ENCODE measurements at regions not wholly inside any gene's neighbourhood (a gene's known extent, or its start where the extent isn't known, plus 50 kb on each side); places are given as distances from the start of the nearest gene placed in this dataset.

DNA sequence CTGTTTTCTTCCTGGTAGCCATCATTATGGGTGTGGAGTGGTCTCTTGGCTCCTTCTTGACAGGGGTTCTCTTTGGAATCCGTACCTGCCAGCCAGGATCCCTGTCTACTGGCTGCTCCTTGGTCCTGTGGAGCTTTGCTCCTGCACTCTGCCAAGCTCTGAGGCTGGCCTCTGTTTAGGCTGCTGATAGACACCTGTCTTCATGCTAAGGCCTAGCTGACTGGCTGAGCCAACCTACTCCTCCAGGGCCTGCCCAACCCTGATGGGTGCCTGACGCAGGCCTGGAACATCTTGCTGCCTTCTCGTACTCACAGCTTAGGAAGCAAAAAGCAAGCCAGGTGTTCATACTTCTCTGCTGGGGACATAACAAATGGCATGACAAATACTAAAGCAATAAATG, 333.6 kb upstream of the ZNF32 start:
- no peak for TF ChIP-seq TAF1 (IDR thresholded peaks at IDR 0.05; ENCODE audit: borderline replicate concordance, insufficient read depth, low read length)
- TF ChIP-seq POLR2AphosphoS5 (IDR thresholded peaks at IDR 0.05; ENCODE audit: low read depth, low read length): no peak
- TF ChIP-seq, protein P1, sequence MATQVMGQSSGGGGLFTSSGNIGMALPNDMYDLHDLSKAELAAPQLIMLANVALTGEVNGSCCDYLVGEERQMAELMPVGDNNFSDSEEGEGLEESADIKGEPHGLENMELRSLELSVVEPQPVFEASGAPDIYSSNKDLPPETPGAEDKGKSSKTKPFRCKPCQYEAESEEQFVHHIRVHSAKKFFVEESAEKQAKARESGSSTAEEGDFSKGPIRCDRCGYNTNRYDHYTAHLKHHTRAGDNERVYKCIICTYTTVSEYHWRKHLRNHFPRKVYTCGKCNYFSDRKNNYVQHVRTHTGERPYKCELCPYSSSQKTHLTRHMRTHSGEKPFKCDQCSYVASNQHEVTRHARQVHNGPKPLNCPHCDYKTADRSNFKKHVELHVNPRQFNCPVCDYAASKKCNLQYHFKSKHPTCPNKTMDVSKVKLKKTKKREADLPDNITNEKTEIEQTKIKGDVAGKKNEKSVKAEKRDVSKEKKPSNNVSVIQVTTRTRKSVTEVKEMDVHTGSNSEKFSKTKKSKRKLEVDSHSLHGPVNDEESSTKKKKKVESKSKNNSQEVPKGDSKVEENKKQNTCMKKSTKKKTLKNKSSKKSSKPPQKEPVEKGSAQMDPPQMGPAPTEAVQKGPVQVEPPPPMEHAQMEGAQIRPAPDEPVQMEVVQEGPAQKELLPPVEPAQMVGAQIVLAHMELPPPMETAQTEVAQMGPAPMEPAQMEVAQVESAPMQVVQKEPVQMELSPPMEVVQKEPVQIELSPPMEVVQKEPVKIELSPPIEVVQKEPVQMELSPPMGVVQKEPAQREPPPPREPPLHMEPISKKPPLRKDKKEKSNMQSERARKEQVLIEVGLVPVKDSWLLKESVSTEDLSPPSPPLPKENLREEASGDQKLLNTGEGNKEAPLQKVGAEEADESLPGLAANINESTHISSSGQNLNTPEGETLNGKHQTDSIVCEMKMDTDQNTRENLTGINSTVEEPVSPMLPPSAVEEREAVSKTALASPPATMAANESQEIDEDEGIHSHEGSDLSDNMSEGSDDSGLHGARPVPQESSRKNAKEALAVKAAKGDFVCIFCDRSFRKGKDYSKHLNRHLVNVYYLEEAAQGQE (IDR thresholded peaks at IDR 0.05; ENCODE audit: insufficient read depth in 1 of 2, low read depth in 2 of 2, low read length in 2 of 2): no peak
- TF ChIP-seq SIN3A (IDR thresholded peaks at IDR 0.05; ENCODE audit: borderline replicate concordance, insufficient read depth, low read length): no peak
